ENCODE measurements at regions not wholly inside any gene's neighbourhood (a gene's known extent, or its start where the extent isn't known, plus 50 kb on each side); places are given as distances from the start of the nearest gene placed in this dataset.

DNA sequence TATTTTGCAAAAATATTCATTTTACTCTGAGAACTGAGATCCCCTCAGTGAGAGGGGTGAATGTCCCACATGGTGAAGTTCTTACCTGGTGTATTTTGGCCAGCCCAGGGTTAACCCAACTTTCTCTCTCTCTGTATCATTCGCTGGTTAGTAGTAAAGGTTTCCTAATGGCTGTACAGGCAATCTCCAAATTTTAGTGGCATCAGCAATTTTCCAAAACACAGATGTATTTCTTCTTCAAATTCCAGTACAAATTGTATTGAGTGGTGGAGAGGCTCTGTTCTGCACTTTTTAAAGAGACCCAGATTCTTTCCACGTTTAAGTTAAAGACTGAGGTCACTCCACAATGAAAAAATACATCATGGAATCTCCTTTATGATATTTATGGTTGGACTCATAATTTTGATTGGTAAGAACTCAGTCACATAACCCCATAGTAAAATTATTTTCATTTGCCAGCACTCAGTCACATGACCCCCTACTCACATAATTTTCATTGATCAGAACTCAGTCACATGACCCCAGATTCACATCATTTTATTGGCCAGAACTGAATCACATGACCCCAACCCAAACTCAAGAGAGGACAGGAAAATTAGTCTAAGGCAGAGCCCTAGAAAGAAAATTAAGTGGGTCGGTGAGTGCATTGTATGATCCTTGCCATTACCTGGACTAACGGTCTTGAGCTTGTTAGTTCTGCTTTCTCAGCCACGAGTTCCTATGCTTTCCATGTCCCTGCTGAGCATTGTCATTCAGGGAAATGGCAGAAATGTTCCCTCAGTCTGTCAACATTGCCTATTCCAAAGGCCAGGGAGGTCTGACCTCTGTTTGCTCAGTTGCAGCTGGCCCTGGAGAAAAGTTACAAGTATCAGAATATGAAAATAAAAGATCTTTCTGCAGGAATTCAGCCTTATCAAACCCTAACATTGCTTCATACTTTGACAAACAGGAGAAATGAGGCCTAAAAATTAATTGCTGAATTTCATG lies 1536.2 kb downstream of the AACS start:
- H3K4me1 Mint-ChIP-seq: no peaks in the 10 kb centered on the region
- DNase-seq (no peak), ATAC-seq (no peak)
- no peaks in the 10 kb centered on the region for H3K36me3 Mint-ChIP-seq (ENCODE audit: low read depth)
- peaks cover 9% of the 10 kb centered on the region for H3K9me3 Mint-ChIP-seq
- no peak overlapping the region for H3K27ac Mint-ChIP-seq
- no peaks in the 10 kb centered on the region for H3K27me3 Mint-ChIP-seq
- H3K4me3 Mint-ChIP-seq: no peak overlapping the region

DNA sequence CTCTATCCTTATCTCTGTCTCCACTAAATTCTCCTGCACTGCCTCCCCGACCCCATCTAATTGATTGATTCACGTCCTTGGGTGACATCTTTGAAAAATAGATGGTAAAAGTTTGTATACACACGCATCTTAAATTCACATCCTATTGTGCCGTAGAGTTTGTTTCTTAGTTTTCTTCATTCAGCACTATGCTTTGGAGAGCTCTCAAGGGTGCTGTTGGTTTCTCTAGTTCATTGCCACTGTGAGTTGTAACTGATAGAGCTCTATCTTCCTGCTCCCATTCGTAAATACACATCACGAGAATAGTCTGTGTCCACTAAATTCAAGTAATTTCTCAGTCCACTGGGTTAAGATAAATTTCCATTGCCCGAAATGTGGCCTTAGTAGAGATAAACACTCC lies 1537.4 kb downstream of the AACS start:
- H3K27ac Mint-ChIP-seq: no peak overlapping the region
- H3K36me3 Mint-ChIP-seq (ENCODE audit: low read depth): no peaks in the 10 kb centered on the region
- H3K9me3 Mint-ChIP-seq: peaks cover 9% of the 10 kb centered on the region
- no peak overlapping the region for H3K4me3 Mint-ChIP-seq
- no peaks in the 10 kb centered on the region for H3K27me3 Mint-ChIP-seq
- no peak for DNase-seq
- ATAC-seq: no peak
- no peaks in the 10 kb centered on the region for H3K4me1 Mint-ChIP-seq

DNA sequence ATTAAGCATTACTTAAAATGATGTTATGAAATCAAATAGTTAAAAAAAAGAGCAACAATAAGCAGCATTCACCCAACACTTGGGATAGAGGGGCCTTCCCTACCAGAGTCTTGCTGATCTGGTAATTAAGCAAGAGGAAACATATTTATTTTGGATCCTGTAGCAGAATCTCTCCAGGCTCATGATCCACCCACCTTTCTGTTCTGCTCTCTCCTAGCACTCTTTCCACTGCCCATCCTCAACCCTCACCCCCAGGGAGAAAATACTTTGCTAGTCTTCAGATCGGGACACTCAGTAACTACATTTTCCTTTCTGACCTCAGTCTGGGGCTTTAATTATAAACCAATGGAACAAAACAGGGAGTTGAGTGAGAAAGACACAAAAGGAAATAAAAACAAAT lies 1541.9 kb downstream of the AACS start:
- Mint-ChIP-seq H3K9me3 (peaks cover 8% of the 10 kb centered on the region), H3K4me3 (no peak overlapping the region), H3K27me3 (no peaks in the 10 kb centered on the region), H3K36me3 (ENCODE audit: low read depth) (no peaks in the 10 kb centered on the region), H3K4me1 (no peaks in the 10 kb centered on the region), H3K27ac (no peak overlapping the region)
- no peak for DNase-seq
- no peak for ATAC-seq

DNA sequence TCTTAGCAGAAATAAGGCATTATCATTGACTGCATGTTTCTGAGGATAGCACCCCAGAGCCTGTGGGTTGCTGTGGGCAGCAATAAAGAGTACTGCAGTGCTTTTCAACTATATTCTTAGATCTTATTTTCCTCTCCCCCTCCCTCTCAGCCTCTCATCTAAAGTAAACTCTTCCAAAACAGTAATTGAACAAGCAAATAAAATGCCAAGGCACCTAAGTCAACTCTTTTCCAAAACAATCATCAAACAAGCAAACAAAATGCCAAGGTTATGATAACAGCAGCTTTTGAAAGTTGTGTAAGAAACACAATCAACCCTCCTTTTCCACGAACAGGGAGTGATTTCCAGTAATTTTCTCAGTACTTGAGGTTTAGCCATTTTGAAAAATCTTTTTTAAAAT lies 1542.6 kb downstream of the AACS start:
- Mint-ChIP-seq H3K9me3 (peaks cover 8% of the 10 kb centered on the region), H3K27ac (no peak overlapping the region), H3K4me1 (no peaks in the 10 kb centered on the region), H3K36me3 (ENCODE audit: low read depth) (no peaks in the 10 kb centered on the region), H3K27me3 (no peaks in the 10 kb centered on the region), H3K4me3 (no peak overlapping the region)
- ATAC-seq: no peak
- DNase-seq: no peak

DNA sequence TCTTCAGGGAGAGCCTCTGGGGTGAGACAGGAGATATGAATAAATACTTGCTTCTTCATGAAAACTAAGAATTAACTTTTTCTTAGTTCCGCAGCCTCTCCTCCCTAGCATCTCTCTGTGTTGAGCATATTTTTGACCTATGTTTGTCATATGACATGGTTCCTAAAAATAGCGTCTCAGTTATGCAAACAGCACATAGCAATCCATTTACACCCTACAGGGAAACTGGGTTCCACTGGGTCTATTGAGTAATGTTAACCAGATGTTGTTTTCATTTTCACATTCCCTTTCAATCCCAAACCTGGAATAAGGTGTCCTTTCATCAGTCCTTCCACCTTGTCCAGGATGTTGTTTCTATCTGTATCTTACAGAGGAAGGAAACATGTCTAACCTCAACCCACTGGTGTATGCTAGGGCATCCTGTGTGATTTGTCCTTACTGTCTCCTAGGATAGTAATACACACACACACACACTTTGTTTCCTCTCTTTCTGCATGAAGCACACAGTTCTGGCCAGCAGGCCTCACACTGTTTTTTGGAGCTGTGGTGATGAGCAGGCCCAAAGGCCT lies 1543.5 kb downstream of the AACS start:
- Mint-ChIP-seq H3K27ac (no peak overlapping the region), H3K27me3 (no peaks in the 10 kb centered on the region), H3K9me3 (peaks cover 13% of the 10 kb centered on the region), H3K4me3 (no peak overlapping the region), H3K4me1 (no peaks in the 10 kb centered on the region), H3K36me3 (ENCODE audit: low read depth) (no peaks in the 10 kb centered on the region)
- no peak for DNase-seq
- ATAC-seq: no peak

DNA sequence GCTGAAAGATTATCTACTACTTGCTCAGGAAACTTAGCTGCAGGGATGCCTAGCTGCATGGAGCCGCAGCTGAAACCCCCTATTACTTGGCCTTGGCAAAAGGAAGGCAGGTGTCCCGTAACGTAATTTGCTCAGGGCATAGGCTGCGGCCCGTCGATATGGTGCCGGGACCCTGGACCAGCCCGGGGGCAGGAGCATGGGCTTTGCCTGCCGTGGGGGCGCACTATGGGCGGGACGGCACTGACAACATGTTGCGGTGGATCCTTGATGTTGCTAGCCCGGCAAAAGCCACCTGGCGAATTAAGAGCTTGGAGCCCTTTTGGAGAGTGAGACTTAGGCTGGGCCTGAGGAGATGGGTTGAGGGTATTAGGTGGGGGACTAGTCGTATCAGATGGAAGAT lies 1551.2 kb downstream of the AACS start:
- H3K4me3 Mint-ChIP-seq: no peak overlapping the region
- H3K9me3 Mint-ChIP-seq: peaks cover 33% of the 10 kb centered on the region
- DNase-seq: no peak
- H3K27me3 Mint-ChIP-seq: no peaks in the 10 kb centered on the region
- H3K4me1 Mint-ChIP-seq: no peaks in the 10 kb centered on the region
- H3K27ac Mint-ChIP-seq: no peak overlapping the region
- no peak for ATAC-seq
- no peaks in the 10 kb centered on the region for H3K36me3 Mint-ChIP-seq (ENCODE audit: low read depth)

DNA sequence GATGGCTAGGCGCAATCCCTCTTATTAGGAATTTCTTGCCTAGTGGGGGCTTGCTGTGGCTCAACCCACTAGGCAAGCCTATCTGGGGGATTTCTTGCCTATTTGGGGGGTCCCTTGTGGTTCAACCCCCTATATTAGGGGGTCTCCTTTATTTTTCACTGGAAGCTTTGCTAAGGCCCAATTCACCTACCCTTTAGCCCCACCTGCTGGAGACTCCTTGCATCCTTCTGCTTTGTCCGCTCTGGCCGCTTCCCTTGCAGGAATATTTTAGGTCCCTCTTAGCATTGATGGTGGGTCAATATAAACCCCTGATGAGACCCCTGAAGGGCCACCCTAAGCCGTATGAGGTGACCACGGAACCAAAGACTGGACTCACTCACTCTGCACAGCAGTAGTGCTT lies 1552.1 kb downstream of the AACS start:
- Mint-ChIP-seq H3K4me3 (no peak overlapping the region), H3K27me3 (no peaks in the 10 kb centered on the region), H3K4me1 (no peaks in the 10 kb centered on the region), H3K9me3 (peaks cover 29% of the 10 kb centered on the region), H3K27ac (no peak overlapping the region), H3K36me3 (ENCODE audit: low read depth) (no peaks in the 10 kb centered on the region)
- ATAC-seq: no peak
- no peak for DNase-seq

DNA sequence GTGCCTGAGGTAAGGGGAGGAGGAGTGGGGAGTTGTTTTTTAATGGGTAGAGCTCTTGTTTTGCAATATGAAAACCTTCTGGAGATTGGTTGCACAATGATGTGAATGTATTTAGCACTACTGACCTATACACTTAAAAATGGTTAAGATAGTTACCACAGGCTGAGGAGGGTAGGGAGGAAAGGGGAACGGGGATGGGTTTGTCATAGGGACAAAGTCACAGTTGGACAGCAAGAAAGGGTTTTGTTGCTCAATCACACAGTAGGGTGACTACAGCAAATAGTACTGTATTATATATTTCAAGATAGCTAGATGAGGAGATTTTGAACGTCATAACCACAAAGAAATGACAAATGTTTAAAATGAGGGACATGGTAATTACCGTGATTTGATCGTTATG lies 1562.4 kb downstream of the AACS start:
- H3K36me3 Mint-ChIP-seq (ENCODE audit: low read depth): no peaks in the 10 kb centered on the region

DNA sequence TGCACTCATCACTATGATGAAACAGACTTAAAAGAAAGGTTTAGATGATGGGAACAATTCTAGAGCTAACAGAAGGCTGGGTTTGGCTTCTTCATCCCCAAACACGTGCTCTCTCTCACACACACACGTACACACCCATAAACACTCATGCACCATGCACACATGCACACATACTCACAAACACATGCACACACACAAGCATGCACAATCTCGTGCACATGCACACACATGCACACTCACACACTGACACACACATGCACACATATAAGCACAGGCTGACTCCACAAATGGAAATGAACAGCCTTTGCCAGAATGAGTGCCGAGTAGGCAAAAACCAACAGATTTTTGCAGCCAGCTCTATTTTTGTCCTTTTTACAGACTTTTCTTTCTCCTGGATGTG lies 1571.6 kb downstream of the AACS start:
- H3K36me3 Mint-ChIP-seq (ENCODE audit: low read depth): no peaks in the 10 kb centered on the region
- H3K4me1 Mint-ChIP-seq: no peaks in the 10 kb centered on the region
- no peak overlapping the region for H3K27ac Mint-ChIP-seq
- DNase-seq: no peak
- no peak overlapping the region for H3K4me3 Mint-ChIP-seq
- ATAC-seq: no peak
- H3K27me3 Mint-ChIP-seq: no peaks in the 10 kb centered on the region
- peaks cover 12% of the 10 kb centered on the region for H3K9me3 Mint-ChIP-seq

More for the DNA sequence above, 1562.4 kb downstream of the AACS start:
- Mint-ChIP-seq H3K9me3 (peaks cover 5% of the 10 kb centered on the region), H3K27ac (no peak overlapping the region), H3K27me3 (no peaks in the 10 kb centered on the region), H3K4me1 (no peaks in the 10 kb centered on the region), H3K4me3 (no peak overlapping the region)
- ATAC-seq: no peak
- no peak for DNase-seq

DNA sequence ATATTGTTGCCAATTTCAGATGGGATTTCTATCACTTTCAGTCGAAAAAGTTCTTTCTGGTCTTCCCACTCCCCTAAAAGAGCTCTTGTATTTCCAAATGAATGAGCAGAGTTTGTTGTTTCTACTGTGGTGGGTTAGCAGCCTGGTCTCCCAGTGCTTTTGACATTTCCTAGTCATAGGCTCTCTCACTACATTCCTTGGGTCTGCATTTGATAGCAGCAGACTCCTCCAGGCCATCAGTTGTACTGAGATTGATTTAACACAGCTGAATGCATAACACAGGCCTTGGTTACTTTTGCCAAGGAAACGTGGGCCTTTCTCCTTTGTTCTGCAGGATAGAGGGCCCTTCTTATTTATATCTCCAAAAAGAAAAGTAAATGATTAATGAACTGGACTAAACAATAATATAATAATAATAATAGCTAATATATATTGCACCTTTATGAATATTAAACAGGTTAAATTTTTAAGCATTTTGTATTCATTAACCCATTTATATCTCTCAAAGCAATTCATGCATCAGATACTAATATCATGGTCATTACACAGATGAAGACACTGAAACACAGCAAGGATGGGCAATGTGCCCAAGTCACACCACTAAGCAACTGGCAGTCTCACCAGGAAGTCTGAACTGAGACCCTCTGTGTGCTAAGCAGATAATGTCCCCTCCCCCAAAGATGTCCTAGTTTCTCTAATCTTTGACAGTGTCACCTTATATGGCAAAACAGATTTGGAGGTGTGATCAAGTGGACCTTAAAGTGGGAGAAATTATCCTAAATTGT lies 1579.2 kb downstream of the AACS start:
- H3K9me3 Mint-ChIP-seq: peaks cover 11% of the 10 kb centered on the region
- no peaks in the 10 kb centered on the region for H3K36me3 Mint-ChIP-seq (ENCODE audit: low read depth)
- no peaks in the 10 kb centered on the region for H3K4me1 Mint-ChIP-seq
- H3K27me3 Mint-ChIP-seq: no peaks in the 10 kb centered on the region
- no peak for ATAC-seq
- DNase-seq: no peak
- no peak overlapping the region for H3K27ac Mint-ChIP-seq
- H3K4me3 Mint-ChIP-seq: no peak overlapping the region

DNA sequence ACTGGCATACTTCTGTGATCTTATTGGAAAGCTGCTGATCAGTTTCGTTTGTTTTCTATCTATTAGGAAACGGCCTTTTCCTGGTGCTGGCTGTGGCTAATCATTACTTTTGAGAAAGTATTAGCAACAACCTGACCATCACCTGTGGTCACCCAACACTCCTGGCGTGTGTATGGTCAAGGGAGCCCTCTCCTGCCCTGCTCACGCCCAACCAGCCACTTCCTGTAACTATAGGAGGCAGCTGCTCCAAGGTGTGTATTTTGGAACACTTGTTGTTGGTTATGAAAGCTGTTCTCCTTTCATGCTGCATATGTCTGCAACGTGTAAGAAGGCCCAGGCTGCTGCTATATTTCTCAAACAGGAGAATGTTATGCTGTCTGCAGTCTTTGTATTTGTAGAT lies 1582.8 kb downstream of the AACS start:
- H3K36me3 Mint-ChIP-seq (ENCODE audit: low read depth): no peaks in the 10 kb centered on the region
- peaks cover 6% of the 10 kb centered on the region for H3K9me3 Mint-ChIP-seq
- no peaks in the 10 kb centered on the region for H3K27me3 Mint-ChIP-seq
- no peak for DNase-seq
- no peak overlapping the region for H3K27ac Mint-ChIP-seq
- H3K4me3 Mint-ChIP-seq: no peak overlapping the region
- no peak for ATAC-seq
- H3K4me1 Mint-ChIP-seq: no peaks in the 10 kb centered on the region

DNA sequence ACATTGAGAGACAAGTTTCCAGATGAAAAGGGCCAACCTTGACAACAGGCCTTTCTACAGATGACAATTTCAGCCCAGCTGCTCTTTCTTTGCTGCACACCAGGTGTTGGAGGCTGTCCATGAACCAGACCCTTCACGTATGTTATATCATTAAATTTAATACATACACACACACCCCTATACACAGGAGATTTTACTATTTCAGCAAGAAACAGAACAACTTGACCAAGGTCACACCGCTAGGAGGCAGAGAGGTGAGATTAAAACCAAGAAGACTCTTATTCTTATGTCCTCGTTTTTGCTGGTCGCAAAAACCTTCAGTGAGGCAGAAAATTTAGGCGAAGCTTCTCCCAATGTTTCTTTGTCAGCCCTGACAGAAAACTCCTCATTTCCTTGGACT lies 1585.9 kb downstream of the AACS start:
- Mint-ChIP-seq H3K36me3 (ENCODE audit: low read depth) (no peaks in the 10 kb centered on the region), H3K27ac (no peak overlapping the region), H3K4me3 (no peak overlapping the region), H3K27me3 (no peaks in the 10 kb centered on the region), H3K4me1 (no peaks in the 10 kb centered on the region), H3K9me3 (no peaks in the 10 kb centered on the region)
- DNase-seq (no peak), ATAC-seq (no peak)

DNA sequence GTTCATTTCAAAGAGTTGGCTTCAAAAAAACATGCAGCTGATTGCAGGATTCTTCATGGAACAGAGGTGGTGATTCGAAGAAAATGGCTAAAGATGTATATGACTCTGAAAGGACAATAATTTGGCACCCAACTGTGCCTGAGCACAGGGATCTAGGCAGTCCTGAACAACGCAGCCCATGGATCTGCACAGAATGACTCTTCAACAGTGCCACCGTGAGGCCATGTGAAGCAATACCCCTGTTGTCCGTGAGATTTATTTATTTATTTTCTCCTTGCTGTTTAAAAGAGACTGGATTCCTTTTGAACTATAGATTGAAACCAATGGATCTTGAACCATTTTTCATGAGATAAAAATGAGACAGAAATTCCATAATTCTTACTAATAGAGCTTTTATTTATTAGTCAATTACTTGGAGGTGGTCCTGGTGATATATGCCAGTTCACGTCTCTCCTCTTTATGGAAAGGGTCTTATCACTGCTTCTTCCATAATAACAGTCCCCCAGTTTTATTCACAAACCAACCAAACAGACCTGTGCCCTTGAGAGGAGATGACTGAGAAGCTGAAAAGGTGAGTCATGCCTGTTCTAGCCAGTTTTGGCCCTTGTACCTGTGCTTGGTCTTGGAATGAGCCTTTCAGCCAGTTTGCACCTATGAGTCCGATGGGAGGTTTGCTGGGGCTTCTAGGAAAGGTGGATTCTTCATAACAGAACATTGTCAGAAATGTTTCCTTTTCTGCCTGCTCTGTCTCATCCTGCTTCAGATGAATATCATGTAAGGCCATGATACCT lies 1598.3 kb downstream of the AACS start:
- Mint-ChIP-seq H3K27me3 (no peaks in the 10 kb centered on the region), H3K9me3 (peaks cover 22% of the 10 kb centered on the region), H3K36me3 (ENCODE audit: low read depth) (no peaks in the 10 kb centered on the region), H3K4me3 (no peak overlapping the region), H3K4me1 (no peaks in the 10 kb centered on the region), H3K27ac (no peak overlapping the region)
- DNase-seq (peak; percentile 9), ATAC-seq (no peak)

DNA sequence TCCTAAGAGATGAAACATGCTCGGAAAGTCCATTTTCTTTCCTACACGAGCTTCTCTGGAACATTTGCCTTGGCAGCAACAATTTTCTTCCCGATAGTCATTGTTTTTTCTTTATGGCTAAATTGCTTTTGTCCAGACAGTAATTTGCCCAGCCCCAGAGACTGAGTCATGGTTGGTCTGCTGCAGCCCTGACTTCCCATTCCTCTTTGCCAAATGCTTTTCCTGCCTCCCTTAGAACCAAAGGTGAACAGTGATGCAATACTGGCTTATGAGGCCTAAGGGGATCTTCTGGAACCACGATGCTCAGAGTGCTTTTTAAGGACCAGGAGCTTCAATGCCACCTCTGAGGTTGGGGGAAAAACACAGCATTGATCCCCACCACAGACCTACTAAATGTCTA lies 1599.6 kb upstream of the TMEM132C start:
- no peak for DNase-seq
- Mint-ChIP-seq H3K27me3 (no peaks in the 10 kb centered on the region), H3K4me3 (no peak overlapping the region), H3K36me3 (ENCODE audit: low read depth) (no peaks in the 10 kb centered on the region), H3K4me1 (no peaks in the 10 kb centered on the region), H3K27ac (no peak overlapping the region), H3K9me3 (peaks cover 11% of the 10 kb centered on the region)
- ATAC-seq: no peak
